Esophagus mucosa (tissue), 1 donor: ENCODE measurements at regions not wholly inside any gene's neighbourhood (a gene's known extent, or its start where the extent isn't known, plus 50 kb on each side); places are given as distances from the start of the nearest gene placed in this dataset.
"Not testable (repeated sequence)": the region's sequence is repeated elsewhere in the genome, so short reads cannot be mapped to it uniquely, and the experiment has no call there.

Experiments
- ATAC-seq: fragments of 200-7000 bp; cut with Tn5 transposase; one replicate; pipeline ENCODE4 v1.9.1; 2020
- donor health status: DM: yes; HTN: yes; CAD: no.

DNA sequence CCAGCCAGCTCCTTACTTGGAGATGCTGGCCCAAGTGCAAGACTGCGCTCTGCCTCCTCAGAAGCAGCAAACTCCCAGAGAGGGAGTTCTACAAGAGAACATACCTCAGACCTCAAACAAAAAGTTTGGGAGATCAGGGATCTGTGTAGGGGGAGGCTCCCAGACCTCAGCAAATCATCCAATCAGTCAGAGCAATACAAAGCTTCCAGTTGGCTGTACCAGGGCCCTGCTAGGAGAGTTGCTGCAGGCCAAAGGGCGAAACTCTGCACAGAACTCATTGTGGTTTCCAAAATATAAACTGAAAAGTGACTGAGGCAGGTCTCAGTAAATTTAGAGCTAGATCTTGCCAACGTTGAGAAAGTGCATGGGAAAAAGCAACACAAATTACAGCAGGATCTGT is 144.3 kb upstream of the NPAP1 start:
- ATAC-seq, result not testable (repeated sequence)

DNA sequence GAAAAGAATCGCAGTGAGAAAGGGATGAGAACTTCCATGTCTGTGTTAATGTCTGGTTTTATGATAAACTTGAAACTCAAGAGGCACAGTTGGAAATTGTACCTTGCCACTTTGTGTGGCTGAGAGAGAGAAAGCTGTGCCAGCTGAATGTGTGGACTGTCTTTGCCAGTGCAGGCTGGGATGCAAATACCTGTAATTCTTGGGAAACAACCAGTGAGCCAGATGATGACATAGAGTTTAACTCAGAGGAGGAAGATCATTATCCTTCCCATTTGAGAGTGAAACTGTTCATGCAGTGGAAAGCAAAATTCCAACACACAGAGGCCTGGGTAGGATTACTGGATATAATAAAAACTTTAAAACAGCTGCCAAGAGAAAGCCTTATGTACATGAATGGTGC is 141.5 kb upstream of the NPAP1 start:
- not testable (repeated sequence) for ATAC-seq

DNA sequence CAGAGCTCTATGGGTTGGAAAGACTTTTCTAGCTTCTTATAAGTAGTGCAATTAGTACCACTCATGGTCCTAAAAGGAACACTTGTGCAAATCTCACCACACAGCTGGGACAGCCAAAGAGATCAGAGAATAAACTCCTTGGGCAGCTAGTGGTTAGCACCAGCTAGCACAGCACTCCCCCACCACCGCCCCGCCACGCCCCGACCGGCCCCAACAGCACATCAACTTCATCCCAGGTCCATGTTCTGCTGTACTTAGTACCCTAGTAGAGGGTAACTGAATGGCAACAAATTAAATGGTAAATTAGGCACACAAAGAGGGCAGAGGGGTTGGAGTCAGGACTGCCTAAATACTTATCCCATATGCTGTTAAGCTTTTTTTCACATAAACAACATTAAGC is 118.3 kb upstream of the NPAP1 start:
- ATAC-seq, result not testable (repeated sequence)

DNA sequence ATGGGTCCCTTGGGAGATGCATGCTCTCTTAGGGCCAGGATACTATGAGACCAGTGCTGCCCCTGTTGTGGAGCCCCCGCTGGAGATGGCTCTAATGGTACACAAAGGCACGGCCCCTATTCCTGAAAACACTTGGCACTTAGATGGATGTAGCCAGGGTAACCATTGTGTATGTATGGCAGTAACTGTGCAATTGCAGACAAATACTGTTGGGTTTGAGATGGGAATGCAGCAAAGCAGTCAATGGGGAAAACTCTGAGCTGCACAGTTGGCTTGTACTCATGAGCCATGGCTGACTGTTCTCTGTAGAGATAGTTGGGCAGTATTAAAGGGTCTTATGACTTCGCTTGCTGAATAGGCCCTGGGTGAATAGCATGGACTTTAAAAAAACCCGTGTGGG is 67.9 kb upstream of the NPAP1 start:
- no peak for ATAC-seq

DNA sequence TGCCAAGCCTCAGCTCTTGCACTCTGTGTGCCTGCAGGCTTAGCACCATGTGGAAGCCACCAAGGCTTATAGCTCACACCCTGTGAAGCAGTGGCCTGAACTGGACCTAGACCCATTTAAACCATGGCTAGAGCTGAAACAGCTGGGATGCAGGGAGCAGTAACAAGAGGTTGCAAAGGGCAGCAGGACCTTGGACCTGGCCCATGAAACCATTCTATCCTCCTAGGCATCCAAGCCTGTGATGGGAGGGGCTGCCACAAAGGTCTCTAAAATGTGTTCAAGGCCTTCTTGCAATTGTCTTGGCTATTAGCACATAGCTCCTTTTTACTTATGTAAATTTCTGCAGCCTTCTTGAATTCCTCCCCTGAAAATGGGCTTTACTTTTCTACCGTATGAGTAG is 57.9 kb upstream of the NPAP1 start:
- ATAC-seq, result no peak

DNA sequence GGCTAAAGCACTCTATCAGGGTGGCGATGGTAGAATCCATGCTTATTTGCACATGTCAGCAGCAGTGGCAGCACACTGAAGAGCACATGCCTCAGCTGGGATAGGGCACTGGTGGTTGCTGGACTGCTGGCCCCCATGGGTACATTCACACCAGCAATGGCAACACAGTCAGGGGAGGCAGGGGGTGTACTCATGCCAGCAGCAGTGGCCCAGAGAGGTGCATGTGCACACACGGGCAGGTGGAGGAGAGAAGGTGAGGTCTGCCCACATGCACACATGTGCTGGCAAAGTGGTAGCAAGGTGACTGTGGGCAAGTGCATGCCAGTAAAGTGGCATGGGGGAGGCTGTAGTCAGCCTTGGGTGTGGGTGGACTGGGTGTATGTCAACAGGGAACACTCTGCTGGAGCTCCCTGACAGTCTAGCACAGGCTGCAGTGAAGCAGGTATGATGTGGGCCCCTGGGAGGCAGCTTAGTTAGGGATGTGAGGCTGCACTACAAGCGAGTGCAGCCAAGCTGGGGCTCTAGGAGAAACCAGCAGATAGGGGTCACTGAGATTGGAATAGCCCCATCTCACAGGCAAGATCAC is 53.9 kb upstream of the NPAP1 start:
- ATAC-seq, result no peak
